G401.6 (cell line): ENCODE measurements at regions not wholly inside any gene's neighbourhood (a gene's known extent, or its start where the extent isn't known, plus 50 kb on each side); places are given as distances from the start of the nearest gene placed in this dataset.
"Not testable (repeated sequence)": the region's sequence is repeated elsewhere in the genome, so short reads cannot be mapped to it uniquely, and the experiment has no call there.

ENCODE experiments used
- FAIRE-seq: peaks from 2 replicates; lab custom pipeline; 2012; peaks lifted over from hg19 to GRCh38; lab: Jason Lieb, UNC

DNA sequence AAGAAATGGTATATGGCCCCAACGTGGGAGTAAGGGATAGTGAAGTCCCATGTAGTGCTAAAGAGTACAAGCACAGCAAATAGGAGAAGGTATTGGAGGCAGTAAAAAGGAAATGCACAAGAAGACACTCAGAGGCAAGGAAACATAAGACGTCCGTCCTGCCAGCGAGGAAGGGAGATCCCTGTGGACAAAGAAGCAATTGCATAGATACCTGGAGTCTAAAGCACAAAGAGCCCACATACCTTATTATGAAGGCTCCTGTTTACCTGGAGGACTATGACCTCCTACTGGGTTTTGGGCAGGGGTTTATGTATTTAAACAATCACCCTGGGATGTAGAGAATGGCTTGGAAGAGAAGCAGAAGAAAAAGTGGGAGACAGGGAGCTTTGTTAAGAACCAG is 341.2 kb upstream of the DCN start:
- FAIRE-seq, result no peak

DNA sequence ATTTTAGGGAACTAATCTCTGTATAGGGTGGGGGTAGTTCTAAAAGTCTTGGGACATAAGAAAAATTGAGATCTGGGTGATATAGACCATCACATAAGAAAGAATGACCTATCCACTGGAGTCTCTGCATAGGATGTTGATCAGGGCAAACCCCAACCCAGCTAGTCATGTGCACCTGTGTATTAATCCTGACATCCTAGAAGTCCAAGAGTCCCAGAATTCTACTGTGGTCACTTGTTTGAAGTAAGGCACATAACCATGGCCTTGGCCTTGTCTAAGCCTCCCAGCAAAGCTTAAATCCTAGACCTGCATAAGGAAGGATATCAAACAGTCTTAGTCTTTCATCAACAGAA is 334.1 kb upstream of the DCN start:
- no peak for FAIRE-seq

DNA sequence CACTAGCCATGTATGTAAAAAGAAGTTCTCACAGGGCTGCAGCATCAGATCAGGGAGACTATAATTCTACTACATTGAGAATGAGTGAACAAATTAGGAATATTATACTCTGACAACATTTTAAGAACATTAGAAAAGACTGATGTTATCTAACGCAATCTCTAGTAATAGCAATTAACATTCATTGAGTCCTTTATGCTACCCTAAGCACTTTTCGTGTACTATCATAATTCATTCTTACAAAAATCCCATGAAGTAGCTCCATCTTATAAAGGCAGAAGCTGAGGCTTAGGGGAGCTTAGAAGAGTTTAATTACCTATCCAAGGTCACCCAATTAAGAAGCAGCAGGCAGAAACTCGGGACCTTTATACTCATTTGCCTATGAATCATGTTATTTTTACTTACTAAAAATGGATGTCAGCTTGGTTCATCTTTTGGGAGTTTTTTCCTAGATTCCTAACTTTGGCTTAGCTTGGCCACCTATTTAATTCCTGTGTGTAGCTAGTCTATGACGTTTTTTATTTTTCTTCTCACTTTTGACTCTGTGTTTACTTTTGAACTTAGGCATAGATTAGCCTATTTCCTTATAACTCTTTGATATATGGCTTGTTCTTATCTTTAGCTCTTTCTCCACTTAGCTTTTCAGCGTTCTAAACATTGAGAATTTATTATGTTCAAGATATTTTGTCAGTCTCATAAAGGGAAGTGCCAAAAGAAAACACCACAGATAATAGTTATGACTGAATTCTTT is 333.5 kb upstream of the DCN start:
- no peak for FAIRE-seq

DNA sequence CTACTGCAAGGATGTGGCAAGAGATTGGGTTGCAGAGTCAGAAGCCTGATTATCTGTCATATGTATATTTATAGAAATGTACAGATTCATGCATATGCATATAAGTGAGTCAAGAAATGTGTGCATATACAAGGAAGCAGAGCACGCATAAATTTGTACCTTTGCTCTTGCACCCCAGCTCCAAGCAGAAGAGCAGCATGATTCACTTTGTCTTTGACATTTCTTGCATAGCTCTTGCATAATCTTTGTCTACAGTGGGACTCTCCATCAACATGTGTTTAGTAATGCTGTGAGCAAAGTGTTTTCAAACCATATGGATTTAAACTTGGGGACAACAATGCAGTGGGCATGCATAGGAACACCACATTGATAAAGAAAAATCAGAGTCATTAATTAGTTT is 330.7 kb upstream of the DCN start:
- no peak for FAIRE-seq

DNA sequence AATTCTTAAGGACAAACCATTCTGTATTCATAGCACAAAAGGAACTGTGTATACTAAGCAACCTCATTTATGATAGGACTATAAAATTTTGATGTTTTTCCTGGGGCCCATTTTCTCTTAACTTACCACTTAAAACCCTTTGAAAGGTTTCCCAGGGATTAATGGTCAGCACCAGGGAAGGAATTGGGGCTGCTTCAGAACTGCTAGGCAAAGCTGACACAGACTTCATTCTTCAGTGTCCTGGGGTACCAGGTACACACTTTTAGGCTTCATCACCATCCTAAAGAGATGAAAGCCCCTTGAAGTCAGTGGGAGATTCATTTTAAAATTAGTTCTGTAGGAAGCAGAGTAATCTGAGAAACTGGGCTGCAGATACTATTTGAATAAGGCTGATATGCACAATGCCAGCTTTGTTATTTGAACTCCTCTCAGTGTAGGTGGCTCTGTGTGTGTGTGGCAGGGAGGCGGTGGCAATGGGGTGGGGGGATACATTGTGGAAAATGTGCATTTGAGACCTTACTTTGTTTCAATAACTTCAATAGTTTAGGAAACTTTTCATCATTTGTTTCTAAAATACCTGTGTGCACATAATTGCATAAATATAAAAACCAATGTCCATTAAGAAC is 329.3 kb upstream of the DCN start:
- FAIRE-seq, result no peak

DNA sequence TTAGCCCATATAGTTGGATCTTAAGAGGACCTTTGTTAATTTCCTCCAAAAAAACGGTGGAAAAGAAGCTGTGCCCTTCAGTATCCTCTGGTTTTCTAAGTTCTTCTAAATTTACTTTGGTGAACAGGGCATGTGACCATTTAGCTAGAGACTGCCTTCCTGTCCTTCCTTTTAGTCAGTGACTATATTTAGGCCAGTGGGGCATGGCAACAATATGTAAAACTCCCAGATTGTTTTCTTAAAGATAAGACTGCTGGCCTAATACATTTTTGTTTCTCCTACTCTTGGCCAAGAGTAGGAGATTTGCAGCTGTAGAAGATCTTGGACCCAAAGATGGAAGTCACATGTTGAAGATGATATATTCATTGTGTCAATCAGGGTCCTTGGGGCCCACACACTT is 325.1 kb upstream of the DCN start:
- no peak for FAIRE-seq

DNA sequence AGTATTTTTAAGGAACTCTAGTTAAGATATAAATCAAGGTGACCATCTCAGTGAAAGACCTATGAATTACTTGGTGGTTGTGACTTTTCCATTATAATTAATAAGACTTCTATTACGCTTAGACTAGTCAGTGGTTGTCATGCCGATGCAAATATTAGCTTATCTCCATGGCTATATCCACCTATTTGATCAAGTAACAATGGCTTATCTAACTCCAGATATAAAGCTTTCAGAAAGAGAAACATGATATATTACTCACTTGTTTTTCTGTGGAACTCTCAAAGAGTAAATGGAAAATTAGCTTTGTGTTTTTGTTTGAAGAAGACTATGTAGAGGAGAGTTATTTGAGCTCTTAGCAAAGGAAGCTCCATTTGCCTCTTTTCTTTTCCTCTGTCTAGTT is 323.8 kb upstream of the DCN start:
- no peak for FAIRE-seq

DNA sequence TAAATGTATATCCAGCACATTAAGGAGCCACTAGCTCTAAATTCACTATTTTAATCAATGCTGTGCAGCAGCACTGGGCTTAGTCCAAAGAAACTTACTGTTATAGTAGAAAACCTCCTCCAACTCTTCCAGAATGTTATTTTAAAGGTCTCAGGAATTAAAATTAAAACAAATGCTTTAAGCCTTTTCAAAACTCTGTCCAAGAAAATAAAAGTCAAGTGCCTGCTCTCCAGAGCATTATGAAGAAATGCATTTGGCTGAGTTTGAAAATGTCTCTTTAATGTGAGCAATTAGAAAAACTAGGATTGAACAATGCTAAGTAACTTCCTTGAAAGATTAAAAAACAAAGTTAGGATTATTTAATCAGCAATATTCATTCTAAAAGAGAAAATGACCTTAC is 322.4 kb upstream of the DCN start:
- FAIRE-seq, result no peak

DNA sequence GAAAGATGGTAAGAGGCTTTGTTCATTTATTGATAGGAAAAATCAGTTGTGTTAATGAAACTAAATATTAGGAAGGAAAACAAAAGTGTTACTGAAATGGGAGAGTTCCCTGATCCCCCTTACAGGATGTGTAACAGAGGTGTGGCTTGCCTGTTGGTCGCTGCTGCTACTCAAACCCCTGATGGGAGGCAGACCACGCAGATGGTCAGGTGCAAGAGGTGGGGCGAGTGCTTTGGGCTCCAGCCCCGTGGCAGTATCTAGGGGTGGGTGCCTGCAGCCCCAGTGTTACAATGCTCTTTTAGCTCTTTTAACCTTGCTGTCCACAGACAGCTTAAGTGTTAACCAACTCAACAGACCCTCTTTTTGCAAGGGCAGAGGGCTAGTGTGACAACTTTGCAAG is 319.6 kb upstream of the DCN start:
- no peak for FAIRE-seq

DNA sequence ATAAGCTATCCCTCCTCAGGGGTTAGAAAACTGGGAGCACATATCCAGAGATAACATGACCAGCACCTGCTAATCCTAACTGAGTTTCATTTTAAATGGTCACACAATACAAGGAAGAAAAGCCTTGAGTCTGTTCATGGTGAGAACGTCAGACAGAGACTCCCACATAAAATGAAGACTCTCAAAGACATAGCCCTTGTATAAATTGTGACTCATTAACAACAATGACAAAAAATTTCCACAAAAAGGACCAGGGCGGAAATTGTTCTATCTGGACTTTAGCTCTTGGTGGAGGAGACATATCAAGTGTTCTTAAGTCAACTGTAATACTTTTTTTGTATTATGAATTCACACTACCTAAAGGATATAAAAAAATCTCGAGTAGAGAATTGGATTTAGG is 313.7 kb upstream of the DCN start:
- no peak for FAIRE-seq

DNA sequence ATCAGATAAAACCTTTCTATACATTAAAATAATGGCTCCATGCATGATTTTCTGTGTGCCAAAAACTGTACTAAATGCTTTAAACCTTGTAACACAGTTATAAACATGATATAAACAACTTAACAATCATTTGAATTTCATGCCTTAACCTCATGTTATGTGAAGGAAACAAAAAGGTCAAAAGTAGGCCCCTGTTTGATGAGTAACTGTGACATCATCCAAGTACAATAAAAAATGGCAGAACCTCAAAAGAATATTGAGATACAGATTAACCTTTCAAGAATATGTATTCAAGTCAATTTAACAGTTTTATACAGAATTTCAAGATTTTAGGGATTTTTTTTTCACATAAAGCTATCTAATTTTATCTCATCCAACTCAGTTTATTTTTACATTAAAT is 310.7 kb upstream of the DCN start:
- FAIRE-seq, result no peak

DNA sequence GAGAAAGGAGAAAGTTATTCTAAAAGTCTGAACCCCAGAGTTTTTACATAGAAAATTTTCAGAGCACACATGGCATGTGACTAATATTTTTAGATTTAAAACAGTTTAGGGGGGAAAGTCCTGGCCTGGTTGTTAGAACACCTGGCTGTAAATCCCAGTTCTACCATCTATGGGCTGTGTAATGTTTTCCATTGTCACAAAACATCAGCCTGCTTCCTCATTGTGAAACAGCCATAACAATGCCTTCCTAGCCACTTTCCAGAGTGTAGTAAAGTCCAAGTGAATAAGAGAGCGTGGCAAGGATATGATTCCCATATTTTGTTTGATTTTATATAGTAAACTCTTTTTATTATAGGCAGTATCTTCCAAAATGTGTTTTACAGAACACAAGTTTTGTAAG is 310.0 kb upstream of the DCN start:
- no peak for FAIRE-seq

DNA sequence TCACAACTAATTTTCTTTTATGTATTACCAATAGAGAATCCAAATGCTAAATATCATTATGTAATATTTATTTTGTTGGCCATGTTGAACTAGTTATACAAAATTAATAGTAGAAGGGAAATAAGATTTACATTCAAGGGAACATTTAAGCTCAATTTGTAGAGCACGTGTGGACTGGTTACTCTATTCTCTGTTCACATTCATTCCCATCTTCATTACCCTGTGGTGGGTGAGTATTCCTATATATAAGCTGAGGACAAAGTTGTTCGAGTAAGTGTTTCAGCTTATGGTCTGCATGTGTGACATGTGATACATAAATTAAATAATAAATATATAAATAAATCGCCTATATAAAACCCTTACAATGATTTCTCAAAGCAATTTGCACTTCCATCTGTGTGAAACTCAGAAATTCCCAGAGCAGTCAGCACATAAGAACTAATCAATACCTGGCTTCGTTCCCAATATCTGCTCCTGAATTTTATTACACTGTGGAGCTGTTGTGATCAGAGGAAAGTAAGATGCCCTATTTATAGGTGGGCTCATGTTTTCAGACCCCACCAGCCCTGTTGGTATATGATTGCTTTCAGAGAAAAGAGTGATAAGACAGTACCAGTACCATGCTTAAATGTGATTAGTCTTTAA is 308.2 kb upstream of the DCN start:
- no peak for FAIRE-seq

DNA sequence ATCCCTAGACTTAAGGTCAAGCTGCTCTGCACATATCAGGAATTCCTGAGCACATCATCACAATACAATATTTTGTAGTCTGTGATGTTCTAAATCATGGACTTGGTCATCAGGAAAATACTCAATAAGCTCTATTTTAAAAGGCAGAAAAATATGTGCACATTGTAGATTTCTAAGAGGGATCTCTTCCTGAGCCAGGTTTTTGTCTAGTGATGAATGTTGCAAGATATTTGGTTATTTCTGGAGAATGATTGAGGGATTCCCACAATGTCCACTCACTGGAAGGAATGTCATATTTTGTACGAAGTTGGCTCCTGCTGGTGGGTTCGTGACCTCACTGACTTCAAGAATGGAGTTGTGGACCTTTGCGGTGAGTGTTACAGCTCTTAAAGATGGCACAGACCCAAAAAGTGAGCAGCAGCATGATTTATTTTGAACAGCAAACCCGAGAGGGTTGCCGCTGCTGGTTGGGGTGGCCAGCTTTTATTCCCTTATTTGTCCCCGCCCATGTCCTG is 300.9 kb upstream of the DCN start:
- FAIRE-seq, result no peak

DNA sequence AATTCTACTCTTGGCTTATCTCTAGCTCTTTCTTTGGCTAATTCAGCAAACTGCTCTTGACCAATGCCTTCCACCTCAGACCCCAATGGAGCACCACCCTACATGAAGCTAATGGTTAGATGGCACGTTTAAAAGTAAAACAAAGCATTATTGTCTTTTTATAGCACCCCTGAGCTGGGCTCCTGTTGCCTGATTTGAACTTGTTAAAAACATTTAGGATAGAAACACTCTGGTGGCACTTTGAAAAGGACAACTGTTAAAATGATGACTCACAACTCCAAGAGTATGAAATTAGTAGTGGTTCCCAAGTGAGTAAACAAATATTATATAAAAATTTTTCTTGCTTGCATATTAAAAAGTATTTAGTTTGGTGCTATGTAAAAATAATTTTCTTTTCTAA is 299.6 kb upstream of the DCN start:
- no peak for FAIRE-seq

DNA sequence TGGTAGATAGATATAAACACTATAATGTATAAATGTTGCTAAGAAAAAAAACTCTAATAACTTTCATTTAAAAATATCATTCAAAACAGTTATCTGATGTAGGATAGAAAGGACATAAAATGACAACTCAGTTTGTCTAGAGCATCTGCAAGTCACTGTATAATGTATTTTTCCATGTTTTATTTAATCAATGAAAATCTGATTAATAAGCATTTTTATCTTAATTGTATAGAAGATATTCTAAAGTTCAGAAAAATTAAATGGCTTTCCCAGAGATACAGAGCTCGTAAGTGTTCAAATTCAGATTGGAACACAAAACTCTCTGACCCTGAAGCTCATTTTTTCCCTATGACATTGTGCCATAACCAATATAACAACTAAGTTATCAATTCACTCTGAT is 295.9 kb upstream of the DCN start:
- no peak for FAIRE-seq

DNA sequence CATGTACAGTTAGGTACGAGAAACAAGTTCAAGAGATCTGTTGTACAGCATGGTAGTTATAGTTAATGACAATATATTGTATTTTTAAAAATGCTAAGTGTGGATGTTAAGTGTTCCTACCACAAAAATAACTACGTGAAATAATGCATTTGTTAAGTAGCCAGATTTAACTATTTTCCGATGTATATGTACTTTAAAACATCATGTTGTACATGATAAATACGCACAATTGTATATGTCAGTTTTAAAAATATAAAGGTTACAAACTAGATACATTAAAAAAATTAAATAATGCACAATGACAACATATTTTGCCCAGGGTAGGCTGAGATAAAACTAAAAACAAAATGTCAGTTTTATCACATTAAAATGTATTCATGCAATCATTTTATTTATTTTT is 285.1 kb upstream of the DCN start:
- no peak for FAIRE-seq

DNA sequence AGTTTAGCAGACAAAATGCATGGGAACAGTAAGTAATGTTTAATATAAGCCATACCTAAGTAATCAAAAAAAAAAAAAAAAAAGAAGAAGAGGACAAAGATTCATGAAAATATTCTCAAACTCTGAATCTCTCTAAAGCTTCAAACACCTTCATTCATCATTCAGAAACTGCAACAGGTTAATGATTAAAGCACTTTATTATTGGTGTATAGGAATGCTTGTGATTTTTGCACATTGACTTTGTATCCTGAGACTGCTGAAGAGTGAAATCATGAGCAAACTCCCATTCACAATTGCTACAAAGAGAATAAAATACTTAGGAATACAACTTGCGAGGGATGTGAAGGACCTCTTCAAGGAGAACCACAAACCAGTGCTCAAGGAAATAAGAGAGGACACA is 278.4 kb upstream of the DCN start:
- no peak for FAIRE-seq

DNA sequence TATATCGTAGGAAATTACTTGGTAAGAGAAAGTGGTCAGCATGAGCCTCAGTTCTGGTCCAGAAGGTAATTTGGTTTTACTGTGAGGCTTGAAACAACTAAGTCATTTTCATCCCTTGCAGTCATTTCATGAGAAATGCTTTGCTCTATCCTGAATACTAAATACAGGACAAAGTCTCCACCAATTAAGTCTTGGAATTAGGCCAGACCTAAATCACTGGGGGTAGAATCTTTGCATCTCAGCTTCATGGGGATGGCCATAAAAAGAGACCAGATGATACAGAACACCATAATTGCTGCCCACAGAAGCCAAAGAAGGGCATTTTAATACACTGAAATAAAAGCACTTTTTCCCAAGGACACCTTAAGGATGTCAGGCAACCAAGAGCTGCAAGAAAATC is 277.9 kb upstream of the DCN start:
- FAIRE-seq, result no peak

DNA sequence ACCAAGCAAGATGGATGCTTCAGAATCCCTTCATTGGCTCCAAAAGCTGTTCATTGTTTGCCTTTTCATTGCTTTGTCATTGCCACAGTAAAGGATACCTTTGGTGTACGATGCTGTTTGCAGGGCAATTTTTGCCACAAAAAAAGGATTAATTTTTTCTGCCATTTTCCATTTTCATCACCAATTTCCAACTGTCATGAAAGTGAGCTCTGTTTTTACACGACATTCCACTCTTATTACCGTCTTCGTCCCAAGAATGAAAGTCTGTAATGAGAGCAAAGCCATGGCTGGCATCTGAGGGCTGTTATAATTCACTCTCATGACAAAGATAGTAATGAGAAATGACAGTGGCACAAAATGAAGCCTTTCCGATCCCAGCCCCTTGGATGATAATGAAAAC is 272.7 kb upstream of the DCN start:
- no peak for FAIRE-seq

DNA sequence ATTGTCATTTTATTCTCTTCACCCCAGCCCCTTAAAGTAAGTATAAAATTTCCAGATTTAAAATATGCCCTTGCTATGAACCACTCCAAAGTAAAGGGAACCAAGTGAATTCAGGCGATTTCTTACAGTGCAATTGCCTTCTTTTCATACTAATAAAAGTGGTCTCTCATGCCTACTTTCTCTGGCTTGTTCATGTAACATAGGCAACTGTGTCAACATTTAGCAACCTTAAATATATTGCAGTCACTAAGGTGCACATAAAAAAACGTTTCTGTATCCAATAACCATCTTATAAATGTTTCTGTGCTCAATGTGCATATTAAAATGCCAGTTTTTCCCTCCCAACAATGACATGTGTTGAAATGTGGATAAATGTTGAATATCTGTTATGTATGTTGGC is 271.6 kb upstream of the DCN start:
- FAIRE-seq, result no peak

DNA sequence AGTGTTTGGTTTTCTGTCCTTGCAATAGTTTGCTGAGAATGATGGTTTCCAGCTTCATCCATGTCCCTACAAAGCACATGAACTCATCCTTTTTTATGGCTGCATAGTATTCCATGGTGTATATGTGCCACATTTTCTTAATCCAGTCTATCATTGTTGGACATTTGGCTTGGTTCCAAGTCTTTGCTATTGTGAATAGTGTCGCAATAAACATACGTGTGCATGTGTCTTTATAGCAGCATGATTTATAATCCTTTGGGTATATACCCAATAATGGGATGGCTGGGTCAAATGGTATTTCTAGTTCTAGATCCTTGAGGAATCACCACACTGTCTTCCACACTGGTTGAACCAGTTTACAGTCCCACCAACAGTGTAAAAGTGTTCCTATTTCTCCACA is 269.8 kb upstream of the DCN start:
- not testable (repeated sequence) for FAIRE-seq

DNA sequence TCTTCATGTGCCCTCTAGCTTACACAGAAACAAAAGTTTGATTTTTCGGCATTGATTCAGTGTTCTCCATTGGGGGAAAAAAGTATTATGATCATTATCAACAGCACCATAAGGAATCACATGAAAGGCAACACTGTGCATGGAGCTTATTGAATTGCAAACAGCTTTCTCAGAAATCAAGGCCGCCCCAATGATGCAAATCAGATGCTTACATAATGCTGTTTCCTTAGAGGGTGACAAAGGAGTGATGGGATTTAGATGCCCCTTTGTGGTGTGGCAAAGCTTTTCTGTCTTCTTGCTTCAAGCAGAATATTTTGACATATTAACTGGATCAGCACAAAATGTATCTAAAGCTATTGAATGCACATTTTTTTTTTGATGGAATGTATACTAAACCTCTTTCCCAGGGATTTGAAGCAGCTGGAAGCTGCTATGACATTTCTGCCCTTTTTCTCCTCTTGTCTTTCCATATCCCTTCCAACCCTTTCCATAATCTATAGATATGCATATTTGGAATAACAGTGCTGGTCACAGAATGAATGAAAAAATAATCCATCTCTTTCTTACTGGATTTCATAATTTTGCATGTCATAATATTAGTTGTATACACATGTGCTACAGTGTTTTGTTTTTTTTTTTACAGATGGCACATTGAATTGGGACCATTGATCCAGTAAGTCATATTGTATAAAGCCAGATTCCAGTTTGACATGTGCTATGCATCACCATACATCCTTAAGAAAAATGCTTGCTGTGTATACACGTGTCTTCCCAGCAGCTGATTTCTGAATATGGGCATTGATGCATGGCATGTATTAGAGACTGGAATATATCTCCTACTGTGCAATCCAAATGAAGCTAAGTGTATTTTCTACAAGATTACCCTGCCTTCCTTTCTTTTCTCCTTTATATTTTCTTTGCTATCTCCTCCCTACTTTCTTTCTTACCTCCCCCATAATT is 259.7 kb upstream of the DCN start:
- no peak for FAIRE-seq
